ENCODE measurements at regions not wholly inside any gene's neighbourhood (a gene's known extent, or its start where the extent isn't known, plus 50 kb on each side); places are given as distances from the start of the nearest gene placed in this dataset.
A peak's percentile ranks its signal among the peaks of the same experiment; 100 is the strongest.

GRCh38 chr20:10790013-10790412 is 116.2 kb upstream of the JAG1 start (continued):
- no peak for TF ChIP-seq CERS6 (CRISPR knock-in tag; IDR thresholded peaks at IDR 0.05)
- TF ChIP-seq PHB2 (IDR thresholded peaks at IDR 0.05; ENCODE audit: partially characterized antibody) = no peak
- TF ChIP-seq NCOA2 (CRISPR knock-in tag; IDR thresholded peaks at IDR 0.05) = no peak
- no peak for TF ChIP-seq JDP2 (CRISPR knock-in tag; IDR thresholded peaks at IDR 0.05; ENCODE audit: borderline replicate concordance)
- TF ChIP-seq THAP11 (CRISPR knock-in tag; IDR thresholded peaks at IDR 0.05) = peak; percentile 46; the same call in 1 of the 2 replicates
- TF ChIP-seq, protein P1, sequence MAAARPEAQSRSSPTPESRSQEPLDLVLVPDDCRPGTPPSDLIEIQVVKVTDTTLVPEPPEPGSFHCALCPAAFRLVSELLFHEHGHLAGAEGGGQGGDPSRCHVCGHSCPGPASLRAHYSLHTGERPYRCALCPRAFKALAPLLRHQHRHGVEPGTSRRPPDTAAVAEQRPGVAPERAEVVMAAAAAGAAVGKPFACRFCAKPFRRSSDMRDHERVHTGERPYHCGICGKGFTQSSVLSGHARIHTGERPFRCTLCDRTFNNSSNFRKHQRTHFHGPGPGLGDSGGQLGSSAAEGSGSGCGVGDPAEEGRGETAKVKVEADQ (CRISPR knock-in tag; IDR thresholded peaks at IDR 0.05; ENCODE audit: borderline replicate concordance) = 0 out of 2 replicates have a peak, but pooled peaks have one; percentile 68
- TF ChIP-seq ZNF557 (CRISPR knock-in tag; IDR thresholded peaks at IDR 0.05) = no peak
- 0 out of 2 replicates have a peak, but pooled peaks have one; percentile 34 for TF ChIP-seq ZNF737 (CRISPR knock-in tag; IDR thresholded peaks at IDR 0.05; ENCODE audit: borderline replicate concordance)
- TF ChIP-seq RARG (CRISPR knock-in tag; IDR thresholded peaks at IDR 0.05; ENCODE audit: low read depth) = no peak
- peak; percentile 79 for TF ChIP-seq ZNF12 (CRISPR knock-in tag; IDR thresholded peaks at IDR 0.05)
- TF ChIP-seq, protein P2, sequence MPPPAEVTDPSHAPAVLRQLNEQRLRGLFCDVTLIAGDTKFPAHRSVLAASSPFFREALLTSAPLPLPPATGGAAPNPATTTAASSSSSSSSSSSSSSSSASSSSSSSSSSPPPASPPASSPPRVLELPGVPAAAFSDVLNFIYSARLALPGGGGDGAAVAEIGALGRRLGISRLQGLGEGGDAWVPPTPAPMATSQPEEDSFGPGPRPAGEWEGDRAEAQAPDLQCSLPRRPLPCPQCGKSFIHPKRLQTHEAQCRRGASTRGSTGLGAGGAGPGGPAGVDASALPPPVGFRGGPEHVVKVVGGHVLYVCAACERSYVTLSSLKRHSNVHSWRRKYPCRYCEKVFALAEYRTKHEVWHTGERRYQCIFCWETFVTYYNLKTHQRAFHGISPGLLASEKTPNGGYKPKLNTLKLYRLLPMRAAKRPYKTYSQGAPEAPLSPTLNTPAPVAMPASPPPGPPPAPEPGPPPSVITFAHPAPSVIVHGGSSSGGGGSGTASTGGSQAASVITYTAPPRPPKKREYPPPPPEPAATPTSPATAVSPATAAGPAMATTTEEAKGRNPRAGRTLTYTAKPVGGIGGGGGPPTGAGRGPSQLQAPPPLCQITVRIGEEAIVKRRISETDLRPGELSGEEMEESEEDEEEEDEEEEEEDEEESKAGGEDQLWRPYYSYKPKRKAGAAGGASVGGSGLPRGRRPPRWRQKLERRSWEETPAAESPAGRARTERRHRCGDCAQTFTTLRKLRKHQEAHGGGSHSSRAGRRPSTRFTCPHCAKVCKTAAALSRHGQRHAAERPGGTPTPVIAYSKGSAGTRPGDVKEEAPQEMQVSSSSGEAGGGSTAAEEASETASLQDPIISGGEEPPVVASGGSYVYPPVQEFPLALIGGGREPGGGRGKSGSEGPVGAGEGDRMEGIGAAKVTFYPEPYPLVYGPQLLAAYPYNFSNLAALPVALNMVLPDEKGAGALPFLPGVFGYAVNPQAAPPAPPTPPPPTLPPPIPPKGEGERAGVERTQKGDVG (CRISPR knock-in tag; IDR thresholded peaks at IDR 0.05; ENCODE audit: borderline replicate concordance) = peak; percentile 61; the same call in 1 of the 2 replicates
- TF ChIP-seq SALL1 (CRISPR knock-in tag; IDR thresholded peaks at IDR 0.05) = peak; percentile 56
- no peak for TF ChIP-seq ZNF615 (CRISPR knock-in tag; IDR thresholded peaks at IDR 0.05; ENCODE audit: borderline replicate concordance)
- TF ChIP-seq ZBTB40 (IDR thresholded peaks at IDR 0.05) = no peak
- TF ChIP-seq ZBTB40 (CRISPR knock-in tag; IDR thresholded peaks at IDR 0.05) = peak; percentile 52; the same call in 1 of the 2 replicates
- no peak for TF ChIP-seq IKZF1 (IDR thresholded peaks at IDR 0.05)
- 0 out of 2 replicates have a peak, but pooled peaks have one; percentile 27 for TF ChIP-seq MYC (CRISPR knock-in tag; IDR thresholded peaks at IDR 0.05; ENCODE audit: borderline replicate concordance)
- TF ChIP-seq SP5 (CRISPR knock-in tag; IDR thresholded peaks at IDR 0.05; ENCODE audit: borderline replicate concordance, low read depth) = no peak
